ENCODE measurements at regions not wholly inside any gene's neighbourhood (a gene's known extent, or its start where the extent isn't known, plus 50 kb on each side); places are given as distances from the start of the nearest gene placed in this dataset.
A peak's percentile ranks its signal among the peaks of the same experiment; 100 is the strongest.
"Not testable (repeated sequence)": the region's sequence is repeated elsewhere in the genome, so short reads cannot be mapped to it uniquely, and the experiment has no call there.

GRCh38 chr14:50018201-50018932 is 98.0 kb downstream of the VCPKMT start:
- DNase-seq (ENCODE audit: low spot score) = peak; percentile 45

GRCh38 chr14:50018933-50019210 is 97.5 kb downstream of the VCPKMT start:
- DNase-seq (ENCODE audit: low spot score) = no peak

- no peak for DNase-seq (ENCODE audit: low spot score)
Measured at GRCh38 chr14:50020184-50020583, 96.2 kb downstream of the VCPKMT start.

GRCh38 chr14:50020799-50021198 is 95.6 kb downstream of the VCPKMT start:
- no peak for DNase-seq (ENCODE audit: low spot score)

- no peak for DNase-seq (ENCODE audit: low spot score)
Measured at GRCh38 chr14:50021261-50022031, 94.9 kb downstream of the VCPKMT start.

GRCh38 chr14:50022661-50023060 is 93.7 kb downstream of the VCPKMT start:
- DNase-seq (ENCODE audit: low spot score) = no peak

- peak; percentile 81 for DNase-seq (ENCODE audit: low spot score)
Measured at GRCh38 chr14:50023671-50024490, 92.5 kb downstream of the VCPKMT start.

GRCh38 chr14:50025073-50025472 is 91.3 kb downstream of the VCPKMT start:
- no peak for DNase-seq (ENCODE audit: low spot score)

GRCh38 chr14:50025776-50026175 is 90.6 kb downstream of the VCPKMT start:
- no peak for DNase-seq (ENCODE audit: low spot score)

- DNase-seq (ENCODE audit: low spot score) = no peak
Measured at GRCh38 chr14:50026396-50026795, 90.0 kb downstream of the VCPKMT start.

- DNase-seq (ENCODE audit: low spot score) = no peak
Measured at GRCh38 chr14:50027816-50028215, 88.6 kb downstream of the VCPKMT start.

GRCh38 chr14:50028458-50028857 is 87.9 kb downstream of the VCPKMT start:
- DNase-seq (ENCODE audit: low spot score) = no peak

- DNase-seq (ENCODE audit: low spot score) = no peak
Measured at GRCh38 chr14:50030036-50030435, 86.3 kb downstream of the VCPKMT start.

GRCh38 chr14:50030911-50031310 is 85.5 kb downstream of the VCPKMT start:
- DNase-seq (ENCODE audit: low spot score) = not testable (repeated sequence)

GRCh38 chr14:50031602-50032313 is 84.6 kb downstream of the VCPKMT start:
- no peak for DNase-seq (ENCODE audit: low spot score)

- DNase-seq (ENCODE audit: low spot score) = not testable (repeated sequence)
Measured at GRCh38 chr14:50032462-50033167, 83.8 kb downstream of the VCPKMT start.

GRCh38 chr14:50035214-50035613 is 81.2 kb downstream of the VCPKMT start:
- no peak for DNase-seq (ENCODE audit: low spot score)

GRCh38 chr14:50036211-50036610 is 80.2 kb downstream of the VCPKMT start:
- DNase-seq (ENCODE audit: low spot score) = no peak

- DNase-seq (ENCODE audit: low spot score) = no peak
Measured at GRCh38 chr14:50036637-50037036, 79.7 kb downstream of the VCPKMT start.

- DNase-seq (ENCODE audit: low spot score) = no peak
Measured at GRCh38 chr14:50037240-50037639, 79.1 kb downstream of the VCPKMT start.

GRCh38 chr14:50037852-50038251 is 78.5 kb downstream of the VCPKMT start:
- DNase-seq (ENCODE audit: low spot score) = no peak
